H1 (cell line): ENCODE measurements at regions not wholly inside any gene's neighbourhood (a gene's known extent, or its start where the extent isn't known, plus 50 kb on each side); places are given as distances from the start of the nearest gene placed in this dataset.

Experiments
- CTCF ChIA-PET: fragments of 300-600 bp; sonication (Branson Sonifier 250); formaldehyde crosslinking; loops from one replicate; lab custom pipeline; 2021; ENCODE audit not compliant: partially characterized antibody; lab: Charles Lee
- POLR2A ChIA-PET: fragments of 300-600 bp; sonication (Branson Sonifier 250); formaldehyde crosslinking; loops from one replicate; lab custom pipeline; 2021; ENCODE audit warnings: inconsistent platforms; ENCODE audit not compliant: partially characterized antibody; lab: Charles Lee
- DNase-seq, 2 experiments: peaks; one replicate each; pipeline versions ENCODE4 v3.0.0 to v3.0.0-alpha.2; 2010 to 2022; ENCODE audit warnings: low spot score in 2 of 2, low read depth in 1 of 2, mixed read lengths in 1 of 2
- FAIRE-seq: peaks from 2 replicates; lab custom pipeline; 2011; peaks lifted over from hg19 to GRCh38; lab: Jason Lieb, UNC
- H2AFZ ChIP-seq: 2 replicates; pipeline ENCODE4 v1.8.1; 2012; ENCODE audit warnings: low read length, inconsistent platforms
- H2AK5ac ChIP-seq: 2 replicates; pipeline ENCODE4 v1.6.1; 2013; ENCODE audit warnings: low read depth, low read length
- H2BK120ac ChIP-seq: replicated peaks from 2 replicates; pipeline ENCODE3; 2013; ENCODE audit warnings: low read depth, low read length, inconsistent platforms
- H2BK12ac ChIP-seq: 2 replicates; pipeline ENCODE4 v1.6.1; 2013; ENCODE audit warnings: low read depth, low read length
- H2BK15ac ChIP-seq: 2 replicates; pipeline ENCODE4 v1.6.1; 2013; ENCODE audit warnings: low read length
- H2BK20ac ChIP-seq: 2 replicates; pipeline ENCODE4 v1.6.1; 2013; ENCODE audit warnings: low read length
- H2BK5ac ChIP-seq: 2 replicates; pipeline ENCODE4 v1.6.1; 2013; ENCODE audit warnings: low read depth, low read length
- H3K14ac ChIP-seq: 2 replicates; pipeline ENCODE4 v1.6.1; 2013; ENCODE audit warnings: inconsistent platforms; ENCODE audit not compliant: insufficient read length
- H3K18ac ChIP-seq: 2 replicates; pipeline ENCODE4 v1.6.1; 2013; ENCODE audit warnings: low read length; ENCODE audit errors: extremely low read depth
- H3K23ac ChIP-seq: 2 replicates; pipeline ENCODE4 v1.6.1; 2013; ENCODE audit warnings: inconsistent platforms; ENCODE audit not compliant: insufficient read length
- H3K23me2 ChIP-seq: 2 replicates; pipeline ENCODE4 v1.6.1; 2013; ENCODE audit warnings: low read depth, low read length
- H3K27ac ChIP-seq: 2 replicates; pipeline ENCODE4 v1.6.1; 2011; ENCODE audit warnings: low read depth, low read length, inconsistent platforms
- H3K27me3 ChIP-seq, 4 experiments: replicated peaks in 1 of 4; 1 replicate in 1 of 4; 2 replicates in 3 of 4; pipeline versions ENCODE4 v1.6.1 to v1.8.1; 2011 to 2013; ENCODE audit warnings: low read length in 3 of 4, mild to moderate bottlenecking in 3 of 4, inconsistent platforms in 2 of 4, mixed read lengths in 2 of 4, moderate library complexity in 1 of 4; ENCODE audit not compliant: control insufficient read depth in 3 of 4, insufficient read depth in 3 of 4; ENCODE audit errors: extremely low read depth in 1 of 4
- H3K36me3 ChIP-seq, 4 experiments: 2 replicates each; pipeline versions ENCODE4 v1.6.1 to v1.8.1; 2011 to 2013; ENCODE audit warnings: mild to moderate bottlenecking in 4 of 4, low read length in 3 of 4, moderate library complexity in 2 of 4, control low read depth in 1 of 4, inconsistent platforms in 1 of 4; ENCODE audit not compliant: insufficient read depth in 4 of 4, control insufficient read depth in 2 of 4
- H3K4ac ChIP-seq: replicated peaks from 2 replicates; pipeline ENCODE3; 2013; ENCODE audit warnings: low read length, low read depth, mixed read lengths, inconsistent platforms; ENCODE audit not compliant: insufficient read length
- H3K4me1 ChIP-seq, 4 experiments: replicated peaks in 1 of 4; 1 replicate in 1 of 4; 2 replicates in 3 of 4; pipeline versions ENCODE4 v1.6.1 to v1.8.1; 2011 to 2013; ENCODE audit warnings: low read length in 3 of 4, inconsistent platforms in 2 of 4, mixed read lengths in 1 of 4; ENCODE audit not compliant: insufficient read depth in 4 of 4, control insufficient read depth in 3 of 4
- H3K4me2 ChIP-seq, 2 experiments: 2 replicates each; pipeline versions ENCODE4 v1.6.1 to v1.8.1; 2011 to 2013; ENCODE audit warnings: low read depth in 2 of 2, low read length in 2 of 2, control low read depth in 1 of 2, inconsistent platforms in 1 of 2, mild to moderate bottlenecking in 1 of 2; ENCODE audit not compliant: insufficient read depth in 1 of 2
- H3K4me3 ChIP-seq, 4 experiments: fragments of 200-600, 300-600 bp in 1 of 4; sonication (generic), shearing (Covaris generic), sonication (Bioruptor Twin) in 1 of 4; 2 replicates each; pipeline versions ENCODE4 v1.5.1 to v1.8.1; 2011 to 2016; ENCODE audit warnings: low read length in 4 of 4, low read depth in 3 of 4, control low read depth in 2 of 4, inconsistent platforms in 2 of 4, mild to moderate bottlenecking in 2 of 4, mixed read lengths in 1 of 4, moderate library complexity in 1 of 4; ENCODE audit not compliant: insufficient read depth in 2 of 4; ENCODE audit errors: extremely low read depth in 1 of 4
- H3K56ac ChIP-seq: replicated peaks from 2 replicates; pipeline ENCODE3; 2013; ENCODE audit warnings: low read depth, mild to moderate bottlenecking, mixed read lengths, low read length, inconsistent platforms; ENCODE audit not compliant: insufficient read length
- H3K79me1 ChIP-seq: 2 replicates; pipeline ENCODE4 v1.6.1; 2013; ENCODE audit warnings: low read depth, low read length, control low read depth
- H3K79me2 ChIP-seq, 2 experiments: 2 replicates each; pipeline versions ENCODE4 v1.6.1 to v1.8.1; 2012 to 2013; ENCODE audit warnings: low read length in 2 of 2, mild to moderate bottlenecking in 2 of 2, inconsistent platforms in 1 of 2; ENCODE audit not compliant: insufficient read depth in 2 of 2, control insufficient read depth in 1 of 2
- H3K9ac ChIP-seq, 4 experiments: replicated peaks in 1 of 4; 1 replicate in 1 of 4; 2 replicates in 3 of 4; pipeline versions ENCODE4 v1.6.1 to v1.8.1; 2011 to 2013; ENCODE audit warnings: low read depth in 3 of 4, low read length in 3 of 4, control low read depth in 2 of 4, mild to moderate bottlenecking in 2 of 4, moderate library complexity in 2 of 4, inconsistent platforms in 1 of 4; ENCODE audit errors: extremely low read depth in 1 of 4
- H3K9me3 ChIP-seq, 2 experiments: 2 replicates each; pipeline versions ENCODE4 v1.6.1 to v1.8.1; 2012 to 2013; ENCODE audit warnings: mild to moderate bottlenecking in 2 of 2, moderate library complexity in 2 of 2, control low read depth in 1 of 2, inconsistent platforms in 1 of 2, low read depth in 1 of 2, low read length in 1 of 2, mixed read lengths in 1 of 2; ENCODE audit not compliant: insufficient read depth in 2 of 2
- H4K20me1 ChIP-seq, 2 experiments: replicated peaks in 1 of 2; 2 replicates each; pipeline versions ENCODE3 to v1.8.1; 2011 to 2013; ENCODE audit warnings: inconsistent platforms in 2 of 2, low read length in 2 of 2, mild to moderate bottlenecking in 1 of 2; ENCODE audit not compliant: insufficient read depth in 2 of 2, control insufficient read depth in 1 of 2
- H4K5ac ChIP-seq: 2 replicates; pipeline ENCODE4 v1.6.1; 2013; ENCODE audit warnings: low read length, low read depth, mixed read lengths, inconsistent platforms; ENCODE audit not compliant: insufficient read length
- H4K8ac ChIP-seq: 2 replicates; pipeline ENCODE4 v1.8.0; 2013; ENCODE audit warnings: mild to moderate bottlenecking, moderate library complexity, low read length, inconsistent platforms; ENCODE audit not compliant: insufficient read depth; ENCODE audit errors: extremely low read depth
- H4K91ac ChIP-seq: replicated peaks from 2 replicates; pipeline ENCODE3; 2013; ENCODE audit warnings: low read length, mixed read lengths, inconsistent platforms; ENCODE audit not compliant: insufficient read length
- BRCA1 ChIP-seq: IDR thresholded peaks from 2 replicates; pipeline ENCODE4 v1.6.1; 2012; ENCODE audit warnings: low read depth, low read length, improper control_type of control experiment
- CTBP2 ChIP-seq: IDR thresholded peaks from 2 replicates; pipeline ENCODE4 v1.7.0; 2011; ENCODE audit warnings: borderline replicate concordance, mild to moderate bottlenecking, moderate library complexity, mixed read lengths, low read length; ENCODE audit not compliant: insufficient read depth, insufficient read length
- FOSL1 ChIP-seq: IDR thresholded peaks from 2 replicates; pipeline ENCODE4 v1.6.1; 2011; ENCODE audit warnings: mild to moderate bottlenecking, low read depth, low read length, moderate library complexity; ENCODE audit not compliant: insufficient read depth
- JUN ChIP-seq: IDR thresholded peaks from 2 replicates; pipeline ENCODE4 v1.6.1; 2011; ENCODE audit warnings: low read depth, mild to moderate bottlenecking, improper control_type of control experiment, low read length
- NRF1 ChIP-seq: IDR thresholded peaks from 2 replicates; pipeline ENCODE4 v1.6.1; 2011; ENCODE audit warnings: mild to moderate bottlenecking, low read depth, low read length, improper control_type of control experiment
- RBBP5 ChIP-seq: IDR thresholded peaks from 2 replicates; pipeline ENCODE4 v1.7.1; 2012; ENCODE audit warnings: low read depth, mild to moderate bottlenecking, inconsistent platforms, low read length, moderate library complexity, borderline replicate concordance
- SAP30 ChIP-seq: fragments of 300-600 bp; sonication (generic); IDR thresholded peaks from 2 replicates; pipeline ENCODE4 v1.7.1; 2012; ENCODE audit warnings: low read length, moderate library complexity, mild to moderate bottlenecking, inconsistent platforms; ENCODE audit not compliant: insufficient read depth, insufficient replicate concordance
- SIN3A ChIP-seq, 2 experiments: IDR thresholded peaks in 1 of 2; conservative IDR thresholded peaks in 1 of 2; 2 replicates each; pipeline ENCODE4 v1.6.1; 2011 to 2012; ENCODE audit warnings: low read length in 2 of 2, improper control_type of control experiment in 1 of 2, low read depth in 1 of 2, mild to moderate bottlenecking in 1 of 2
- SP1 ChIP-seq: IDR thresholded peaks from 2 replicates; pipeline ENCODE4 v1.6.1; 2011; ENCODE audit warnings: low read depth, low read length
- SRF ChIP-seq: IDR thresholded peaks from 2 replicates; pipeline ENCODE4 v1.6.1; 2011; ENCODE audit warnings: mild to moderate bottlenecking, low read depth, low read length, moderate library complexity
- SUZ12 ChIP-seq: fragments of 200-600 bp; sonication (generic); IDR thresholded peaks from 2 replicates; pipeline ENCODE4 v1.6.1; 2012; ENCODE audit warnings: mild to moderate bottlenecking, inconsistent platforms, low read length, moderate library complexity, mixed read lengths
- TAF1 ChIP-seq: IDR thresholded peaks from 2 replicates; pipeline ENCODE4 v1.6.1; 2011; ENCODE audit warnings: mild to moderate bottlenecking, low read depth, low read length
- TEAD4 ChIP-seq: IDR thresholded peaks from 2 replicates; pipeline ENCODE4 v1.6.1; 2012; ENCODE audit warnings: low read depth, low read length, inconsistent platforms, mixed read lengths
- WGBS, 2 experiments: shearing (Covaris generic) in 1 of 2; methylation state at CpG; one replicate each; pipeline versions ENCODE4 v1.1.6 to v1.1.7; 2013 to 2015; ENCODE audit warnings: low lambda C conversion rate in 2 of 2, mixed read lengths in 2 of 2, inconsistent platforms in 1 of 2, low coverage in 1 of 2, missing lambda C conversion rate in 1 of 2; ENCODE audit not compliant: insufficient replicate concordance in 2 of 2, insufficient coverage in 1 of 2, insufficient read length in 1 of 2; ENCODE audit errors: extremely low coverage in 1 of 2, missing lambda C conversion rate in 1 of 2; 5-methylcytosine and 5-hydroxymethylcytosine counted together
- TF ChIP-seq, protein P1 (sequence below): IDR thresholded peaks from 2 replicates; pipeline ENCODE4 v1.6.1; 2012; ENCODE audit warnings: low read length, inconsistent platforms

GRCh38 chr4:66658809-66659208, 886.5 kb downstream of the CENPC start:
- H3K4me1 ChIP-seq: no peaks in the 10 kb centered on the region
- H4K20me1 ChIP-seq: no peaks in the 10 kb centered on the region
- no peak overlapping the region for H3K9ac ChIP-seq
- H3K9me3 ChIP-seq: no peaks in the 10 kb centered on the region
- H2AFZ ChIP-seq: no peak overlapping the region
- no peak overlapping the region for H2BK120ac ChIP-seq
- FAIRE-seq: no peak
- H3K18ac ChIP-seq: no peak overlapping the region
- H4K5ac ChIP-seq: no peak overlapping the region
- no peak for TF ChIP-seq JUN
- TF ChIP-seq RBBP5: no peak
- TF ChIP-seq FOSL1: no peak
- TF ChIP-seq NRF1: no peak
- TF ChIP-seq, protein P1, sequence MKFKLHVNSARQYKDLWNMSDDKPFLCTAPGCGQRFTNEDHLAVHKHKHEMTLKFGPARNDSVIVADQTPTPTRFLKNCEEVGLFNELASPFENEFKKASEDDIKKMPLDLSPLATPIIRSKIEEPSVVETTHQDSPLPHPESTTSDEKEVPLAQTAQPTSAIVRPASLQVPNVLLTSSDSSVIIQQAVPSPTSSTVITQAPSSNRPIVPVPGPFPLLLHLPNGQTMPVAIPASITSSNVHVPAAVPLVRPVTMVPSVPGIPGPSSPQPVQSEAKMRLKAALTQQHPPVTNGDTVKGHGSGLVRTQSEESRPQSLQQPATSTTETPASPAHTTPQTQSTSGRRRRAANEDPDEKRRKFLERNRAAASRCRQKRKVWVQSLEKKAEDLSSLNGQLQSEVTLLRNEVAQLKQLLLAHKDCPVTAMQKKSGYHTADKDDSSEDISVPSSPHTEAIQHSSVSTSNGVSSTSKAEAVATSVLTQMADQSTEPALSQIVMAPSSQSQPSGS: no peak
- TF ChIP-seq SRF: no peak
- no peak for TF ChIP-seq CTBP2
- TF ChIP-seq BRCA1: no peak
- no peak for TF ChIP-seq TEAD4
- TF ChIP-seq SUZ12: no peak
- TF ChIP-seq SP1: no peak
- TF ChIP-seq SAP30: no peak
- no peak for TF ChIP-seq TAF1
- no peak for TF ChIP-seq SIN3A (conservative IDR thresholded peaks at IDR 0.05 in 1 of 2, IDR thresholded peaks at IDR 0.05 in 1 of 2; ENCODE audit: low read depth in 1 of 2, low read length in 2 of 2)
- no peaks in the 10 kb centered on the region for H3K79me2 ChIP-seq
- no peak overlapping the region for H2BK15ac ChIP-seq
- no peak overlapping the region for H3K56ac ChIP-seq
- no peak overlapping the region for H2BK12ac ChIP-seq
- H3K23me2 ChIP-seq: no peaks in the 10 kb centered on the region
- no peak overlapping the region for H3K4me3 ChIP-seq
- no peaks in the 10 kb centered on the region for H3K79me1 ChIP-seq
- no peak overlapping the region for H3K4me2 ChIP-seq
- CTCF ChIA-PET: no interaction called here
- no peak overlapping the region for H2AK5ac ChIP-seq
- H3K23ac ChIP-seq: no peak overlapping the region
- DNase-seq: no peak
- no peak overlapping the region for H4K8ac ChIP-seq
- no peak overlapping the region for H3K4ac ChIP-seq
- H3K27me3 ChIP-seq: no peaks in the 10 kb centered on the region
- no peak overlapping the region for H4K91ac ChIP-seq
- H3K14ac ChIP-seq: no peak overlapping the region
- POLR2A ChIA-PET: no interaction called here
- H2BK20ac ChIP-seq: no peak overlapping the region
- no peaks in the 10 kb centered on the region for H3K36me3 ChIP-seq
- WGBS, 2 experiments: 81% methylated on average over 2 of the region's 2 CpGs; no CpG with 5 or more reads in 1 of the 2 experiments
- no peak overlapping the region for H3K27ac ChIP-seq
- no peak overlapping the region for H2BK5ac ChIP-seq
